HEK293T (cell line): ENCODE measurements at regions not wholly inside any gene's neighbourhood (a gene's known extent, or its start where the extent isn't known, plus 50 kb on each side); places are given as distances from the start of the nearest gene placed in this dataset.
"Not testable (repeated sequence)": the region's sequence is repeated elsewhere in the genome, so short reads cannot be mapped to it uniquely, and the experiment has no call there.

Experiments used
- ARNT ChIP-seq: fragments of 450-650 bp; IDR thresholded peaks from 2 replicates; pipeline ENCODE4 v1.6.1; 2017; ENCODE audit warnings: mild to moderate bottlenecking
- CTBP1 ChIP-seq: fragments of 450-650 bp; IDR thresholded peaks from 2 replicates; pipeline ENCODE4 v1.6.1; 2016; ENCODE audit warnings: borderline replicate concordance
- TARDBP ChIP-seq: fragments of 450-650 bp; IDR thresholded peaks from 2 replicates; pipeline ENCODE4 v1.6.1; 2016
- ZNF384 ChIP-seq: fragments of 450-650 bp; IDR thresholded peaks from 2 replicates; pipeline ENCODE4 v1.6.1; 2016

DNA sequence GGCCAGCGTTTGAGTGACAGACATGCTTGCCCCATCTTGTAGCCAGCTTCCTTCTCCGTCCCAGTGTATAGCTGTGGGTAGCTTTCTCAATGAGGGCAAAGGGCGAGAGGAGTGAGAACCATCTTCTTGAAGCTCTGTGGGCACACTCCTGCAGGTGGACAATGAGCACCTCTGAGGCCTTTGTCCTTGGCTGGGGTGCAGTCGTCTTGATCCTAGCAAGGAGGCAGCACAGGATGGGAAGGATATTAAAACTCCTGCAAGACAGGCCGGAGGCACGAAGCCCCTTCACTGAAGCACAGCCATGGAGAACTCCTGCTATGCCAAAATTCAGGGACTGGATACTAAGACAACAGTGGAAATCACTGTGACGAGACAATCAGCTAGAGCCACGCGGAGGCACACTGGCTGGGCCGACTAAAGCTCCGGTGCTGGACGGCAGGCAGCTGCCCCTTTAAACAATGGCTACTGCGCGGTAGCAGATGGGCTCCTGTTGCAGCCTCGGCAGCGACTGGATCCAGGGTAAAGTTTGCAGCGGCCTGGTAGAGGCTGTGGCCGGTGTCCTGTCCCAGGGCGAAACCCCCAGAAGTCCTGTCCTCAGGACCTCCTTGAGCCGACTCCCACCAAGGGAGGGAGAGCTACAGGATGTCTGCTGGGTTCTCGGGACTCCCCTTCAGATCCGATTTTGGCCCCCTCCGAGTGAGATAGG lies 159.0 kb upstream of the ZNF337 start:
- not testable (repeated sequence) for TF ChIP-seq ZNF384, CTBP1, TARDBP, ARNT
